Smooth muscle cell (in vitro differentiated cells): ENCODE measurements at regions not wholly inside any gene's neighbourhood (a gene's known extent, or its start where the extent isn't known, plus 50 kb on each side); places are given as distances from the start of the nearest gene placed in this dataset.
"Not testable (repeated sequence)": the region's sequence is repeated elsewhere in the genome, so short reads cannot be mapped to it uniquely, and the experiment has no call there.

Source experiments
- DNase-seq: peaks from one replicate; lab custom pipeline; 2025; ENCODE audit not compliant: unreplicated experiment; lab: John Stamatoyannopoulos, UW
- H2AFZ ChIP-seq: fragments of 200-600 bp; sonication (generic); 2 replicates; pipeline ENCODE4 v1.6.0; 2016; ENCODE audit warnings: antibody characterized with exemption, low read depth, mild to moderate bottlenecking
- H3F3A ChIP-seq: fragments of 200-600 bp; sonication (generic); 2 replicates; pipeline ENCODE4 v1.6.0; 2017; ENCODE audit warnings: antibody characterized with exemption, low read depth
- H3K27ac ChIP-seq: fragments of 200-600 bp; sonication (generic); 2 replicates; pipeline ENCODE4 v1.5.1; 2016; ENCODE audit warnings: low read depth, mild to moderate bottlenecking
- H3K27me3 ChIP-seq: fragments of 200-600 bp; sonication (generic); 2 replicates; pipeline ENCODE4 v1.6.1; 2016; ENCODE audit warnings: low read depth, mild to moderate bottlenecking
- H3K36me3 ChIP-seq: fragments of 200-600 bp; sonication (generic); 2 replicates; pipeline ENCODE4 v1.5.1; 2016; ENCODE audit warnings: low read depth
- H3K4me1 ChIP-seq: fragments of 200-600 bp; sonication (generic); 2 replicates; pipeline ENCODE4 v1.5.1; 2016; ENCODE audit warnings: low read depth
- H3K4me2 ChIP-seq: fragments of 200-600 bp; sonication (generic); 2 replicates; pipeline ENCODE4 v1.6.0; 2016; ENCODE audit warnings: mild to moderate bottlenecking
- H3K4me3 ChIP-seq: fragments of 200-600 bp; sonication (generic); 2 replicates; pipeline ENCODE4 v1.5.1; 2016; ENCODE audit warnings: mild to moderate bottlenecking
- H3K79me2 ChIP-seq: fragments of 200-600 bp; sonication (generic); 2 replicates; pipeline ENCODE4 v1.6.0; 2016; ENCODE audit warnings: low read depth, mild to moderate bottlenecking
- H3K9ac ChIP-seq: fragments of 200-600 bp; sonication (generic); 2 replicates; pipeline ENCODE4 v1.6.0; 2016; ENCODE audit warnings: low read depth
- H3K9me3 ChIP-seq: fragments of 200-600 bp; sonication (generic); replicated peaks from 2 replicates; pipeline ENCODE4 v1.5.1; 2016; ENCODE audit warnings: low read depth
- H4K20me1 ChIP-seq: fragments of 200-600 bp; sonication (generic); 2 replicates; pipeline ENCODE4 v1.6.0; 2016; ENCODE audit warnings: low read depth
- CTCF ChIP-seq: fragments of 200-600 bp; sonication (generic); IDR thresholded peaks from 2 replicates; pipeline ENCODE4 v1.5.1; 2017; ENCODE audit warnings: borderline replicate concordance, mild to moderate bottlenecking, antibody characterized with exemption; ENCODE audit not compliant: insufficient read depth, poor library complexity, severe bottlenecking
- WGBS: methylation state at CpG from one replicate; pipeline ENCODE4 v1.1.7; 2016; ENCODE audit warnings: low lambda C conversion rate; 5-methylcytosine and 5-hydroxymethylcytosine counted together

GRCh38 chr2:62320657-62321357, 124.9 kb downstream of the B3GNT2 start:
- H3K9me3 ChIP-seq, result no peaks in the 10 kb centered on the region
- no peaks in the 10 kb centered on the region for H3K36me3 ChIP-seq
- no peaks in the 10 kb centered on the region for H3K79me2 ChIP-seq
- no peak overlapping the region for H3K27ac ChIP-seq
- no peaks in the 10 kb centered on the region for H3F3A ChIP-seq
- H3K4me2 ChIP-seq, result no peak overlapping the region
- H4K20me1 ChIP-seq, result no peaks in the 10 kb centered on the region
- no peak for TF ChIP-seq CTCF
- H3K4me1 ChIP-seq, result peaks cover 15% of the 10 kb centered on the region
- H2AFZ ChIP-seq, result no peak overlapping the region
- no peak overlapping the region for H3K9ac ChIP-seq
- H3K4me3 ChIP-seq, result no peak overlapping the region
- DNase-seq, result no peak
- H3K27me3 ChIP-seq, result no peaks in the 10 kb centered on the region
- 86% methylated on average over 6 of the region's 6 CpGs for WGBS

- not testable (repeated sequence) for H2AFZ ChIP-seq, DNase-seq, H3K79me2 ChIP-seq, H3K4me3 ChIP-seq, H3K9ac ChIP-seq, H3K36me3 ChIP-seq, H3K27me3 ChIP-seq, H3K27ac ChIP-seq, H4K20me1 ChIP-seq, H3F3A ChIP-seq, H3K4me2 ChIP-seq, H3K9me3 ChIP-seq
- H3K4me1 ChIP-seq, result peaks cover 15% of the 10 kb centered on the region
- 96% methylated on average over 2 of the region's 2 CpGs for WGBS
These were observed 124.2 kb downstream of the B3GNT2 start for GRCh38 chr2:62320137-62320536.

GRCh38 chr2:62319070-62319469, 123.2 kb downstream of the B3GNT2 start:
- DNase-seq, result no peak
- Histone ChIP-seq H3K4me2 (no peak overlapping the region), H3K4me1 (peaks cover 15% of the 10 kb centered on the region), H3K9me3 (no peaks in the 10 kb centered on the region), H3K79me2 (no peaks in the 10 kb centered on the region), H3F3A (no peaks in the 10 kb centered on the region), H3K27ac (no peak overlapping the region), H3K9ac (no peak overlapping the region), H3K36me3 (no peaks in the 10 kb centered on the region), H3K27me3 (no peaks in the 10 kb centered on the region), H2AFZ (peak overlapping the region; percentile 62), H3K4me3 (no peak overlapping the region), H4K20me1 (no peaks in the 10 kb centered on the region)
- no peak for TF ChIP-seq CTCF
- 28% methylated on average over 1 of the region's 1 CpG for WGBS

GRCh38 chr2:62315476-62315875, 119.6 kb downstream of the B3GNT2 start:
- H3K27me3 ChIP-seq, result no peaks in the 10 kb centered on the region
- no peak overlapping the region for H2AFZ ChIP-seq
- no peaks in the 10 kb centered on the region for H3F3A ChIP-seq
- H3K4me1 ChIP-seq, result peaks cover 2% of the 10 kb centered on the region
- no peaks in the 10 kb centered on the region for H3K79me2 ChIP-seq
- no peak overlapping the region for H3K4me3 ChIP-seq
- no peaks in the 10 kb centered on the region for H3K9me3 ChIP-seq
- H3K27ac ChIP-seq, result no peak overlapping the region
- no peaks in the 10 kb centered on the region for H3K36me3 ChIP-seq
- WGBS, result 66% methylated on average over 4 of the region's 4 CpGs
- TF ChIP-seq CTCF, result no peak
- no peaks in the 10 kb centered on the region for H4K20me1 ChIP-seq
- H3K4me2 ChIP-seq, result no peak overlapping the region
- H3K9ac ChIP-seq, result no peak overlapping the region
- no peak for DNase-seq
